Tibial artery (tissue), 4 donors: ENCODE measurements at regions not wholly inside any gene's neighbourhood (a gene's known extent, or its start where the extent isn't known, plus 50 kb on each side); places are given as distances from the start of the nearest gene placed in this dataset.

Experiments used
- DNase-seq, 2 donors: peaks; one replicate each; pipeline ENCODE4 v3.0.0-alpha.2; 2019
- H3K27ac ChIP-seq, 2 donors: fragments of 200-600 bp; sonication (generic) in 1 of 2; 1 replicate in 1 of 2; 2 replicates in 1 of 2; pipeline ENCODE4 v1.5.1; 2018 to 2019; ENCODE audit warnings: mild to moderate bottlenecking in 1 of 2
- H3K27me3 ChIP-seq, 2 donors: fragments of 200-600 bp; sonication (generic) in 1 of 2; one replicate each; pipeline versions ENCODE4 v1.5.1 to v1.6.0; 2016 to 2019
- H3K36me3 ChIP-seq, 3 donors: fragments of 200-600 bp; sonication (generic) in 2 of 3; one replicate each; pipeline ENCODE4 v1.5.1; 2016 to 2019; ENCODE audit warnings: mild to moderate bottlenecking in 2 of 3
- H3K4me1 ChIP-seq, 4 donors: fragments of 200-600 bp; sonication (generic) in 2 of 4; 1 replicate in 3 of 4; 2 replicates in 1 of 4; pipeline ENCODE4 v1.5.1; 2016 to 2019
- H3K4me3 ChIP-seq, 2 donors: fragments of 200-600 bp; sonication (generic) in 1 of 2; 1 replicate in 1 of 2; 2 replicates in 1 of 2; pipeline ENCODE4 v1.5.1; 2018 to 2019; ENCODE audit warnings: mild to moderate bottlenecking in 2 of 2
- H3K9me3 ChIP-seq, 3 donors: fragments of 200-600 bp; sonication (generic) in 1 of 3; one replicate each; pipeline ENCODE4 v1.5.1; 2016 to 2019
- intact Hi-C: fragments of 100-400 bp; cut with DNase I; formaldehyde crosslinking; loops from one replicate; pipeline ENCODE4 v1.15.0; 2023; ENCODE audit warnings: low total_unique reads
- TF ChIP-seq, protein P1 (sequence below), 2 experiments: fragments of 200-600 bp in 1 of 2; fragments of 450-650 bp in 1 of 2; IDR thresholded peaks; one replicate each; pipeline ENCODE4 v1.5.1; 2017 to 2019; ENCODE audit warnings: antibody characterized with exemption in 2 of 2, mild to moderate bottlenecking in 1 of 2, moderate library complexity in 1 of 2

DNA sequence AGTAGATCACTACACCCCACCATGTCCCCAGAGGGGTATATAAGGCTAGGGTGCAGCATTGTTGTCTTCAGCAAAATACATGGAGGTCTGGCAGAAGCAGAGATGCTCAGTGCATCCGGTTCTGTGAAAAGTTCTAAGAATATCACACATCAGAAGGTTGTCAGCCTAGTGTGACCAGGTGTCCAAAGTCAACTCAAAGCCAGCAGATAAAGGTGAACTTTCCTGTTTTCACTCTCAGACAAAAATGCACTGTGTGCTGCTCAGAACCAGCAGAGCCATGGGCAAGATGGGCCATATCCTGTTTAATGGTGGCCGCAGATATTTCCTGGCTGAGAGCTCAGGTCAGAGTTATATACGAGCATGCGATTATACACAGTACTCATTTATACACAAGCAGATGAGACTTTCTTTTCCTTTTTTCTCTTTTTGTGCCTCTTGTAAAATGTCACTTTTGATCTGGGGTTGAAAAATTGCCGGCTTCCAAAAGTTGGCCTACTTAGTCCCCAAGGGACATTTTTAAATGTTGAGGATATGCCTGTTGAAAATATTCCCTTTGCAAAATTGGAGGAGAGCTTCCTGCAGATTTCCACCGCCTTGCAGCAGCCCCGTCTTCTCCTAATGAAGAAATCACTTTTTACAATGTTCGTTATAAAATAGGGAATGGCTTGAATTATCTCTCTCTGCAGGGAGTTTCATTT lies 425.6 kb upstream of the SALL1 start:
- Histone ChIP-seq H3K9me3 (no peaks in the 10 kb centered on the region), H3K36me3 (no peaks in the 10 kb centered on the region), H3K4me1 (no peaks in the 10 kb centered on the region), H3K27me3 (no peaks in the 10 kb centered on the region), H3K27ac (no peak overlapping the region), H3K4me3 (no peak overlapping the region)
- TF ChIP-seq, protein P1, sequence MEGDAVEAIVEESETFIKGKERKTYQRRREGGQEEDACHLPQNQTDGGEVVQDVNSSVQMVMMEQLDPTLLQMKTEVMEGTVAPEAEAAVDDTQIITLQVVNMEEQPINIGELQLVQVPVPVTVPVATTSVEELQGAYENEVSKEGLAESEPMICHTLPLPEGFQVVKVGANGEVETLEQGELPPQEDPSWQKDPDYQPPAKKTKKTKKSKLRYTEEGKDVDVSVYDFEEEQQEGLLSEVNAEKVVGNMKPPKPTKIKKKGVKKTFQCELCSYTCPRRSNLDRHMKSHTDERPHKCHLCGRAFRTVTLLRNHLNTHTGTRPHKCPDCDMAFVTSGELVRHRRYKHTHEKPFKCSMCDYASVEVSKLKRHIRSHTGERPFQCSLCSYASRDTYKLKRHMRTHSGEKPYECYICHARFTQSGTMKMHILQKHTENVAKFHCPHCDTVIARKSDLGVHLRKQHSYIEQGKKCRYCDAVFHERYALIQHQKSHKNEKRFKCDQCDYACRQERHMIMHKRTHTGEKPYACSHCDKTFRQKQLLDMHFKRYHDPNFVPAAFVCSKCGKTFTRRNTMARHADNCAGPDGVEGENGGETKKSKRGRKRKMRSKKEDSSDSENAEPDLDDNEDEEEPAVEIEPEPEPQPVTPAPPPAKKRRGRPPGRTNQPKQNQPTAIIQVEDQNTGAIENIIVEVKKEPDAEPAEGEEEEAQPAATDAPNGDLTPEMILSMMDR (IDR thresholded peaks at IDR 0.05) = no peak
- DNase-seq = no peak
- intact Hi-C loops = no loop called here

DNA sequence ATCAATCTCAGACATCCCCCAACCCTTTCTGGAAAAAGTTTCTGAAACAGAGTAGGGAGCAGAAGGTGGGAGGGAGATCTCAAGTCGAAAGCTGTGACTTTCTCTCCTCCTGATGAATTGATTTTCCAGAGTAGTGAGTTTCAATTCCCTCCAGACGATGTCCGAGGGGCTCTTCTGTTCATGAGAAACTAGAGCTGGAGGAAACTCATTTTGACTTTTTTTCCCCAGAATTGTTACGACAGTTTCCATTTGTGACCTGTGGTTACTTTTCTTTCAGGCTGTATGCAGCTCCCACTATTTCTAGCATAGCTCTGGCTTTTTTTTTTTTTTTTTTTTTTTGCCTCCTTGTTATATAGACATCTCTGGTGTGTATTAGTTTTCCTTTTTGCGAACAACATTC lies 422.1 kb upstream of the SALL1 start:
- Histone ChIP-seq H3K4me1 (no peaks in the 10 kb centered on the region), H3K9me3 (no peaks in the 10 kb centered on the region), H3K4me3 (no peak overlapping the region), H3K36me3 (no peaks in the 10 kb centered on the region), H3K27me3 (no peaks in the 10 kb centered on the region), H3K27ac (no peak overlapping the region)
- intact Hi-C loops = no loop called here
- TF ChIP-seq, protein P1 (IDR thresholded peaks at IDR 0.05) = no peak
- DNase-seq = no peak

DNA sequence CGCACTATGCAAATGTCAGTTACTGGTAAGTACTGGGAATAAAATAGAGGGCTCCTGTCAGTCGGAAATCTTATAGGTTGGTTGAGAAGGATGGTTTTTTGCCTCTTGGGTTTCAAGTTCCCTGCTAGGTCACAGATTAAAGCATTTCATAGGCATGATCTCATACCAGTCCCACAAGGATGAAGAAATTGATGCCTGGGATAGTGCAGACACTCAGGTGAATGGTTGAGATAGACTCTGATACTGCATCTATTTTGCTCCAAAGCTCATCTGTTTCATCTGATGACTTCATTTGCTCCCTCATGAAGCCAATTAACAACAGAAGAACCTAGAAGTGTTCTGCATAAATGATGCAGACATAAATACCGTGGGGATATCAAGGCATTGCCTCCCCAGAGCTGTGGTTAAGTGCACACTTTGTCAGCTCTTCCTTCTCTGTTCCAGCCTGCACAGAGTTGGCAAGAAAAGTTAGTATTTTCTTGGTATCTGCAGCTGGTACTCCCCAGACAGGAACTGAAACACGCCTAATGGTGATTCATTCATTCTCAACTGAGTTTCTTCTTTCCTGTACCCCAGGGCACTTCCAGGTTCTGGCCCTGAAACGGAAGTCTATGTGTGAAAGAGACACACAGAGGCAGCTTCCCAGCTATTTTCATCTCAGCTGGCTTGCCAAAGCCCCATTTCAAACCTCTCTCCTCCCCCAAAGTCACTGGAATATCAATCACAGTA lies 418.3 kb upstream of the SALL1 start:
- DNase-seq = no peak
- Histone ChIP-seq H3K36me3 (no peaks in the 10 kb centered on the region), H3K4me1 (no peaks in the 10 kb centered on the region), H3K27me3 (no peaks in the 10 kb centered on the region), H3K9me3 (no peaks in the 10 kb centered on the region), H3K4me3 (no peak overlapping the region), H3K27ac (no peak overlapping the region)
- intact Hi-C loops = no loop called here
- TF ChIP-seq, protein P1 (IDR thresholded peaks at IDR 0.05) = no peak

DNA sequence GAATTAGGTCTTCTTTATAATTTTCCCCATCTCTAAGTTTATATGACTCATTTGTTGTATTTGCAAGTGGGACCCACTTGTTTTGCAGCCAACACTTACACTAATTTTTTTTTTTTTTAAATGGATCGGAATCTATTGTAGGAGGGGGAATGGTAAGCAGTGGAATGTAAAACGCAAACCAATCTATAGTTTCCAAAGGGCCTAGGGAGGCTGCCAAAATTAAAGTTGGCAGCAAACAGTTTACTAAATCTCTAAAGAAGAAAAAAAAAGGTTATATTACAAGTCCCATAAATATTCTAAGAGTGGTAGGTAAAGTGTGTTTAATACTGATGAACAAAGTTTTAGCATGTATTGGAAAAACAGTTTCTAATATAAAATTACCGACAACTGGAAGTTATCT lies 416.8 kb upstream of the SALL1 start:
- H3K9me3 ChIP-seq = no peaks in the 10 kb centered on the region
- no peaks in the 10 kb centered on the region for H3K27me3 ChIP-seq
- H3K36me3 ChIP-seq = no peaks in the 10 kb centered on the region
- no peak overlapping the region for H3K27ac ChIP-seq
- intact Hi-C loops = no loop called here
- DNase-seq = no peak
- TF ChIP-seq, protein P1 (IDR thresholded peaks at IDR 0.05) = no peak
- no peaks in the 10 kb centered on the region for H3K4me1 ChIP-seq
- no peak overlapping the region for H3K4me3 ChIP-seq

DNA sequence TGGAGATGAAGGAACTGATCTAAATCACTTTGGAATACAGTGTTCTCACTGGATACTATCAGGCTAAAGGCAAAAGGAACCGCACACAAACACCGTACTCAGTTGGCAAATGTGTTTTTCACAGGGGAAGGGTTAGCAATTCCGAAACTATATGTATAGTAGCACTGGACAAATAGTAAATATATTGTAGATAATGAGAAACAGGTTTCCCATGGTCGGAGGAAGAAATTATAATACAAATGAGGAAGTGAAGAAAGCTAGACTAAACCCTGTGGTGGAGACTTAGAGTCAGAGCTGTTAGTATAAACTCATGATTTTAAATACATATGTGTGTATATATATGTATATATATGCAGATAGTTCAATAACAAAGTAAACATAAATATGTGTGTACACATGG lies 414.1 kb upstream of the SALL1 start:
- H3K9me3 ChIP-seq = no peaks in the 10 kb centered on the region
- H3K27me3 ChIP-seq = no peaks in the 10 kb centered on the region
- H3K36me3 ChIP-seq = no peaks in the 10 kb centered on the region
- DNase-seq = no peak
- no peak overlapping the region for H3K4me3 ChIP-seq
- TF ChIP-seq, protein P1 (IDR thresholded peaks at IDR 0.05) = no peak
- no peak overlapping the region for H3K27ac ChIP-seq
- intact Hi-C loops = no loop called here
- no peaks in the 10 kb centered on the region for H3K4me1 ChIP-seq
